NCI-H2196 (cell line): ENCODE measurements at regions not wholly inside any gene's neighbourhood (a gene's known extent, or its start where the extent isn't known, plus 50 kb on each side); places are given as distances from the start of the nearest gene placed in this dataset.

Source experiments
- DNase-seq: peaks from one replicate; lab custom pipeline; 2025; ENCODE audit not compliant: unreplicated experiment; lab: John Stamatoyannopoulos, UW

DNA sequence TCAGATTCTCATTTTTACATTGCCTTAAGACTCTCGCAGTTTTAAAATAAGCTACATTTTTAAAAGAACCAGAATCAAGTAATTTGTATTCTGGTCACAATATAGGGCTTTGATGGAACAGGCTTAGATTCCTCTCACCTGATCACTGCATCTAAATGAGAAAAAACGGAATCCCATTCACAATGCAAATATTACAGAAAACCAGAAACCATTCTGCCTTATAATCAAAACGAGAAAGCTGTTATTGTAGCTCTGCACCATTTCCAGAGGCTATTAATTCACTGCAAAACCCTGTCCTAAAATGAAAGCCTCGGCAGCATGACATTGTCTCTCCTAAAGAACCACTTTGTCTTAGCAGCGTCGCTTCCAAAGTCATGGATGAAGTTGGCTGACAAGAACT is 116.1 kb upstream of the ZNF366 start:
- DNase-seq: no peak

DNA sequence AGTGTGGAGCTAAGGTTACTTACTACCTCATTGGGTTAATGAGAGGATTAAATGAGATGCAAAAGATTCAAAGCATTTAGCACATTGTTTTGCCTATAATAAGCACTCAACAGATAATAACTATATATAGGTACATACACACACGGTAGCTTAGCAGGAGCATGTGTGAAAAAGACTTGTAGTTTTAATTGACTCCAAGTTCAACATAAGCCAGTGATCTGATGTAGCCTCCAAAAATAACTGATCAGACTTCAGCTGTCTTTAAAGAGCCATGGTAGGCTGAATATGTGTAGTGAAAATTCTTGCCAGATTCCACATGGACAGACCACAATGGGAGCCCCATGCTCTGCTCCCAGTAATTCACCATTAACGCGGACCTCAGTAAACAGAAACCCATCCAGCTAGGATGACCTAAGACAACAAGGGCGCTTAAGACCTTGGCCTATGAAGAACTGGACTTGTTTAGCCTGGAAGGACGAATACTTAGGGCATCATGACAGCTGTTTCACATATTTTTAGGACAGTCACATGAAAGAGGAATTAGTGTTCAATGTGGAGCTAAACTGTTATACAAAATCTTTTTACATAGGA is 115.1 kb upstream of the ZNF366 start:
- no peak for DNase-seq

DNA sequence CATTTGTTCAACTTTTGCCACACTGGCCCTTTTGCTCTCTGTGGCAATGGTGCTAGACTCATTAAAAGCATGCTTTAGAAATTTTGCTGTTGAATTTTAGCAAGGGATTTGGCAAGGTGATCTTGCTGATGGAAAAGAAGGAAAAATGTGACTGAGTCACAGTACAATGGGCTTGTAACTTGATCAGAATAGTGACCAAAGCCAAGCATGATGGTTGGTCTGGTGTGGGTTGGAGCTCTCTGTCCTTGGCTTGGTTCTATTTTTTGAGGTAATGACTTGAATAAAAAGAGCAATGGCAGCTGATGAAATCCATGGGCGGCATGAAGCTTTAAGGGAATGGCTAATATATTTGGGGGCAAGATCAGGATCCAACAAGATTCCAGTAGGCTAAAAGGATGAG is 114.4 kb upstream of the ZNF366 start:
- no peak for DNase-seq

DNA sequence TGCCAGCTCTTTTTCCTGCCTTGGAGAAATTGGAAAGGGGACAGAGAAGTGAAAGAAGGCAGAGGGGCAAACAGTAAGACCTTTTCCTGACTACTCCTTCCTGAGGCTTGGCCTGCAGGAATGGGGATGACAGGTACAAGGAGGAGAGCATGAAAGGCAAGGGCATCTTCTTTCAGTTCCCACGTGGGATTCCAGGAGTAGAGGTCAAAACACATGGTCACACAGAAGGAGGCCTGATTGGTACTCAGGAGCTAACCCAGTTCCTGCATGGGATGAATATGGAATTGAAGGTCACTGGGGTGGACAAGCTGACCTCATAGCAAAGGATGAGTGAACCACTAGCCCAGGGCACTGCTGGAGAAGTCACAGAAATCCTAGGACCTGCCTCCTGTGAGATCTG is 112.5 kb upstream of the ZNF366 start:
- no peak for DNase-seq

DNA sequence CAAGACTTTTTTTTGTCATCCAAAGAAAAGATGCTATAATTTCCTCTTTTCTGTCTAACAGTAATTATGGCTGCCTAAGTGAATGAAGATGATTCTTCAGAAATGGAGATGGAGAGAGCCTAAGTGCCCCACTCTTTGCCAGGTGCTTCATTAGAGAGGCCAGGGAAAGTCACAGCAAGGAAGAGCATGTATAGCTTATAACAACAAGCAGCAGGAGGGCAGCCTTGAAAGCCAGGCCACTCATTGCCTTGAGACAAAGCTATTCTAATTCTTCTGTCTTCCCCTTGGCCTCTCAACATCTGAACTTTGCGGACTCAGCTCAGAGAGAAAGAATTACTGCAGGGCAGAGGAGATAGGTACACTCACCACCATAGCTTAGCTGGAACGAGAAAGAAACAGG is 112.0 kb upstream of the ZNF366 start:
- DNase-seq: no peak

DNA sequence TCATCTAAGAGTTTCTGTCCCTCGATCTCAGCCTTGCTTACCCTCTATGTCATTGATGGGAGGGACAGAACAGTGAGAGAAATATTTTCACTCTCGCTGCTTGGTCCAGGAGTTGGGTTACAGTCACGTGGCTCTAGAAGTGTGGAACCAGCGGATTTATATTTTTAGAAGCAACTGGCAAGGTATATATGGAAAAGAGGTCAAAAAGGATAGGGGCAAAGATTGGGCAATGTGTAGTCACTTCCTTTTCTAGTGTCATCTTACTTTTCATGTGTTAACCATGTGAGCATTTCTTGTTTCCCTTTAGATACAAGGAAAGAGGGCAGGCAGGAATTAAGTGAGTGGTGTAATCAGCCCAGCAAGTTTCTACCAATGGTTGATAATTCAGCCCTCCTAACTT is 111.5 kb upstream of the ZNF366 start:
- no peak for DNase-seq

DNA sequence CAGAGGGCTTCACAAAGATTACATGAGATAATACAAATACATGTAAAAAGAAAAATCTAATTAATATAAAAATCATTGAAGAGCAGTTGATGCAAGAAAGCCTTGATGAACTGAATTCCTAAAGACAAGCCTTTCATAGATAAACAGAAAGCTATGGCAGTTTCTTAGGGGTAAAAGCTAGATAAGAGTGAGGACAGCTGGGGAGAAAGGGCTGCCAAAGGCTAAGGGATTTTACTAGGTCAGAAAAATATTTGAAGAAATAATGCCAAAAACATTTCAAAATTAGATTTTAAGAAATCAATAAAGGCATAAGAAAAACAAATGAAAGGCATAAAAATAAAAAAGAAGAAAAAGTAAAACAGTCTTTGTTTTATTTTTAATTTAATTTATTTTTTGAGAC is 107.9 kb upstream of the ZNF366 start:
- DNase-seq: no peak

DNA sequence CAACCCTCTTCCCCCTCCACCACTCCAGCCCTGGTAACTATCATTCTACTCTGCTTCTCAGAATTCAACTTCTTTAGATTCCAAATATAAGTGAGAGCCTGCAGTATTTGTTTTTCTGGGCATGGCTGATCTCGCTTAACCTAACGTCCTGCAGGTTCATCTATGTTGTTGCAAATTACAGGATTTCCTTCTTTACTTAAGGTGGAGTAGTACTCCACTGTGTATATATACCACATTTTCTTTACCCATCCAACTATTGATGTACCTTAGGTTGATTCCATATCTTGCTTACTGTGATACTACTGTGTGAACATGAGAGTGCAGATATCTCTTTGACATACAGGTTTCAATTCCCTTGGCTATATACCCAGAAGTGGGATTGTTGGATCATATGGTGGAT is 106.3 kb upstream of the ZNF366 start:
- no peak for DNase-seq

DNA sequence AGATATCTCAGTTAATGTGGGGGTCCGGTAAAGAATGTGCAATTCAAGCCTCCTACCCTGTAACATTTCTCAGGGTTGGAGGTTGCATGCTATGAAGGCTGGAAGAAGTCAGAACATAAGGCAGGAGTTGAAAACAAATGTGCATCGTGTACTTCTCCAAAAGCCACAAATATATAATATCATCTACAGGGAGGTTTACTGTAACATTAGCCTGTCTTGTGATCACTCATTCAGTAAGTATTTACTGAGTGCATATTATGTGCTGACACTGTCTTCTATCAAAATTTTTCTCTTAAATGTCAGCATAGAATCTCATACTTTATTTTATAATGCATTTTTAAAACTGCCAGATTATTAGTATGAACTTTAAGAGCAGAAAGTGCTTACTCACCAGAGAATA is 105.6 kb upstream of the ZNF366 start:
- no peak for DNase-seq

DNA sequence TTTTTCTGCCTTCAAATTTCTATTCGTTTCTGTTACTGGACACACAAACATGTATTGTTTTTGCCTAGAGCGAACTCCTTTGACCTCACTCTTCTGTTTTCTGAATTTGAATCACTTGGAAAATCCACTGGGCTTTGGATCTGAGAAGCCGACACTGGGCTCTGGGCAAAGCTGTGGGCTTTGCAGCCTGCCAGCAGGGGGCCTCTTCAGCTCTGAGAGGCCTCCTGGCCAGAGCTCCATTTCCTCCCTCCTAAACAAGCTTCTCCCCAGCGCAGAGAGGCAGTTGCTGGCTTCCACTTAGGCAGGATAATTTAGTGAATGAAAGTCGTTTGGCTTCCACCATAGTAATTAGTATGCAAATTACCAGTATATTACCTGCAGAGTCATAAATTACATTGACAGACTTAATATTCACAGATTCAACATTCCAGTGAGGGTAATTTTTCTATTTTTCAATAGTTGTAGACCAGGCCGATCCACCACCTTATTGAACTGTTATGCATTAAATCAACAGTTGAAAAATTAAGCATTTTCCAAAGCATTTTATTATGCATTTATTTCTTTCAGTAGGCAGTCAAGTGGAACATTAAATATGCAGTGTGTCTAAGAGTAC is 104.0 kb upstream of the ZNF366 start:
- DNase-seq: peak; percentile 15

DNA sequence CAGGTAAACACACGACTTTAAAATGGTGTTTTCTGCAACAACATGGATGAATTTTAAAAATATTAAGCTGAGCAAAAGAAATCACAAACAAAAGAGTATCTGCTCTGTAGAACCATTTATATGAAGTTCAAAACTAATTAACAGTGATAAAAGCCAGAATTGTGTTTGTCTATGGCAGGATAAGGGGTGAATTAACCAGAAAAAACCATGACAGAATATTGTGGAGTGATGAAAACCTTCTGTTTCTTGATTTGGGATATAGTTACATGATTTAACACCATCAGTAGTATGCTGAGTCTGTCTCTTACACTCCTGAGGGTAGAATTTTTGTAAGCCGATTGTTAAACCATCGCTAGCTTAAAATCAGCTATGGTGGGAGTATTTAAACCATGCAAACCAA is 101.7 kb upstream of the ZNF366 start:
- DNase-seq: no peak

DNA sequence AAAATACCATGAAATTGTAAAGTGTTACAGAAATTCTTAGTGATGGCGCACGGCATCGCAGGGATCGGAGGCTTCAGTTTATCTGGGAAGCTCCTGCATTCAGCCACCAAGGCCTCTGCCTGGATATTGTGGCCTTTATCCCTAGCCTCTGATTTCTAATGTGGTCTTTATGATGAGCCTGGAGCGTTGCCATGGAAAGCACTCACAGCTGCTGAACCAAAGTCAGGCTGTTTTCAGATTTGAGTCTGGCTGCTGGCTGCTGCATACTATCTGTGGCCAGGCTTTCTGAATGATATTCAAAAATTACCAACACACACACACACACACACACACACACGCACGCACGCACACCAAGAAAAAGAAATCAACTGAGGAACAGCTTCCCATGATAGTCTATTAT is 101.1 kb upstream of the ZNF366 start:
- DNase-seq: no peak

DNA sequence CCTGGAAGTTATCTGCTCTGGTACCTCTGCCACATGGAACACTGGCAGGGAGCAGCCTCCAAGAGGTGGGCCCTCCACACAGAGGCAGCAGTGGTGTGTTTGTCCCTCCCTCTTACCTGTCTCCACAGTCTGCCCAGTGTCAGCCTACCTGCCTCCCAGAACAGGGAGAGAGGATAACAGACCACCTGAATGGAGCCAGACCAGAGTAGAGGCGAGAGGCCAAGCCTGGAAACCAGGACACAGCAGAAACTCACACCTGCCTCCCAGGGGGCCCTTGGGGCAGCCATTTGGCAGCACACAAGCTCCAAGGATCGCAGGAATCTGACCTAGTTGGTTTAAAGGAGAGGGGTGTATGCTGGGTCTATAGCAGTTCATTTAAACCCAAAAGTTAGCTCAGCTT is 100.2 kb upstream of the ZNF366 start:
- DNase-seq: no peak

DNA sequence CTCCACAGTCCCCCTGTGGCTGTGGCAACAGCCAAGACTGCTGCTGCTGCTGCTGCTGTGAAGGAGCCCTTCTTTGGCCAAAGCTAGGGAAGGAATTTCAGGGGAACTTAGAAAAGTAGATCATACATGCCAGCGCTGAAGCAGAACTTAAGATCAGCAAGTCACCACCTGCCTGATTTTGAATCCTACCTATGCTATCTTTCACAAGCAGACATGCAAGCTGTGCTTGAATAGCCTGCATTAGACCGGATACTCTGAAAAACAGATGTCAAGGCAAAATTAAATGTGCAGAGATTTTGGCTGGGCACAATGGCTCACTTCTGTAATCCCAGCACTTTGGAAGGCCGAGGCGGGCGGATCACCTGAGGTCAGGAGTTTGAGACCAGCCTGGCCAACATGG is 99.3 kb upstream of the ZNF366 start:
- DNase-seq: no peak

DNA sequence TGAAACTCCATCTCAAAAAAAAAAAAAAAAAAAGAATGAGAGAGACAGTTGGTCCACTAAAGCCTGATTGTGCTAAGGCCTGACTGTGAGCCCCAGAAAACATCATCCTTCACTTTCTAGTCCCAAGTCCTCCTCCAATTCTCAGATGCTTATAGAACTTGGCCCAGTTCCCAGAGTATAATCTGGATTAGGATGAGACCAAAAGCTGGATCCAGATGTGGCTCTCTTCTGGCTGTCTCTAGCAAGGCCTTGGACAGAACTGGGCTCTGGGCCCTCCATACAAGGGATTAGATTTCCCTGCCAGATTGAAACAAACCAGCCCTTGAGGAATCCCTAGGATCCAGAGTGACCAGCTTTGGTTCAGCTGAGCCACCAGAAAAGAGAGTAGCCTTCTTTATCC is 98.4 kb upstream of the ZNF366 start:
- DNase-seq: no peak

DNA sequence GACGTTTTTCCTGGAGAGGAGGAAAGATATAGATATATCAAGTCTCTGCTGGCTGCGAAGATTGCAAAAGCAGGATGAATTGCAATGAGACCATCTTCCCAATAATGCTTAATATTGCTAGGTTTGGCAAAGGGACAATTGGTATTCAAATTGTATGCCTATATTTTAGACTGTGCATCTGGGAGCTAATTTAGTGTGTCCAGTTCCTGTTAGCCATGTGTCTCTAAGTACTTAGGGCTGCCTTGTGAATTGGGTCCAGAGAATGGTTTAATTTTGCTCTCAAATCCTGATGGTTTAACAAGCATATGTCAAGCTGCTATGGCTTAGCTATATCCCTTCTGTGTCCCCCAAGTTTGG is 97.6 kb upstream of the ZNF366 start:
- DNase-seq: no peak

DNA sequence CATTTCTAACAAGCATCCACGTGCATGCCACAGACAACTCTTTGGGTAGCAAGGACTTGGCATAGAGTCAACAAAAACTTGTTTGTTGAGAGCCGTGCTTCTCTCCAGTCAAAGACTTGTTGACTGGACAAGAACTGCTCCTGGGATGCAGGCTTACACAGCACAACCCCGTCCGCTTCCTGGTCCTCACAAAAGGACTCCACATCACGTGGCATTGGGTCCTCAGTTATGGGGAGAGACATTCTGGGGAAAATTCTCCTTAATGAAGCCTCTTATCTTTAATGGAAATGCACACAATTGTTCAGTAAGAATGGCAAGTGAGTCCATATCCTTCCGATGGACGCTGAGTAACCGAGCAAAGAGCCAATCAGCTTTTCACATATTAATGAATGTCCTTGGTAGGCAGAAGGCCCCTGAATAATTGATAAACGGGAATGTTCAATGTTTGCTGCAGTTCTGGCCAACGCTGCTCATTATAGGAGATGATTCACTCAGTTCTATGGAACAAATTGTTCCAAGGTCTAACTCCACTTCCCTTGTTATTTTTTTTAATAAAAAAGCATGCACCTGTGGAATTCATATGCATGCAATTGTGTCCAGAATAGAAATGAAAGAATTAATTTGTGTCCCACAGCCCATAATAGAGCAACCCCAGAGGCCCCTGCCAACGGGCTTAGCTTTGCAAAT is 97.0 kb upstream of the ZNF366 start:
- no peak for DNase-seq

DNA sequence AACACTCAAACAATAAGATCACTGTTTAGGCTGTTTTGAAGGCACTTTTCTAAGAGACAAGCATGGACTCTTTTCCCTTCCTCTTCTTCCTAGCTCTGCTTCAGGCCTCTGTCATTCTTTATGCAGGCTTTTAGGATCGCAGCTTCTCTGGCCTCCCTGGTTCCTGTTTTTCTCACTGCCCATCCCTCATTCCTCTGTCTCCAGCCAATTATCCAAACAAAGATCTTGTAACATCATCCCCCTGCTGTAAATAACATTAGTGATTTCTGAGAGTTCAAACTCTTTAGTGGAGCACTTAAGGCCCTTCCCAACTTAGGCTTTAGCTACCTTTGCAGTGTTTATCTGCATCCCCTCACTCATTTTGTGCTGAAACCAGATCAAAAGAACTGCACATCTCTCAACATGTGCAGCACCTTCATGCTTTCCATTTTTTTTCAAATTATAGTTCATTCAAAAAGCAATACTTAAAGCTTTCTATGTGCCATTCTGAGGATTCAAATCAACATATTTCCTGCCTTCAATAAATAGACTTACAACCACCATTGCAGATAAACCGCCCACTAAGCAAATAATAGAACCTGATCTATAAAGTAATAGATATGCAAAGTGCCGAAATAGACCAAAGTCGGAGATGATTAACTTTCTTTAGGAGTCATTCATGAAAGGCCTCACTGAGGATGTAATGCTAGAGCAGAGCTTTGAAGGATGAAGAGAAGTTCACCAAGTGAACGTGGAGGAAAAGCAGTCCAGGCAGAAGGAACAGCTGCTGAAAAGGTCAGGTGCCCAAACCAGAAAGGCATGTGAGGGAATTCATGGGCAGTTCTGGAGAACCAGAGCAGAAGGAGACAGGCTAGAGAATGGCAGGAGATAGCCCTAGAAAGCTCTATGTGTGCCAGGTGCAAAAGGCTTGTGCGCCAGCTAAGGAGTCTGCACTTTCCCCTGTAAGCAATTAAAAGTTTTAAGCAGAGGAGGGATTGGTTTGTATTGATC is 95.8 kb upstream of the ZNF366 start:
- no peak for DNase-seq

DNA sequence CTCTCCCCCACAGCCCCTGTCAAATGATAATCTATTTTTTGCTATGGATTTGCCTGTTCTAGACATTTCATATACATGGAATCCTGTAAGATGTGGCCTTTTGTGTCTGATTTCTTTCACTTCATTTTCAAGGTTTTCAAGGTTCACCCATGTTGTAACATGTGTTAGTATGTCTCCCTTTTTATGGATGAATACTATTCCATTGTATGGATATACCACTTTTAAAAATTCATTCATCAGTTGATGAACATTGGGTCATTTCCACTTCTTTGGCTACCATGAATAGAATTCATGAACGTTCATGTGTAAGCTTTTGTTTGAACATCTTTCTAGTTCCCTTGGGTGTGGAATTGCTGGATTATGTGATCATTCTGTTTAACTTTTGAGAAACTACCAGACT is 94.7 kb upstream of the ZNF366 start:
- no peak for DNase-seq

DNA sequence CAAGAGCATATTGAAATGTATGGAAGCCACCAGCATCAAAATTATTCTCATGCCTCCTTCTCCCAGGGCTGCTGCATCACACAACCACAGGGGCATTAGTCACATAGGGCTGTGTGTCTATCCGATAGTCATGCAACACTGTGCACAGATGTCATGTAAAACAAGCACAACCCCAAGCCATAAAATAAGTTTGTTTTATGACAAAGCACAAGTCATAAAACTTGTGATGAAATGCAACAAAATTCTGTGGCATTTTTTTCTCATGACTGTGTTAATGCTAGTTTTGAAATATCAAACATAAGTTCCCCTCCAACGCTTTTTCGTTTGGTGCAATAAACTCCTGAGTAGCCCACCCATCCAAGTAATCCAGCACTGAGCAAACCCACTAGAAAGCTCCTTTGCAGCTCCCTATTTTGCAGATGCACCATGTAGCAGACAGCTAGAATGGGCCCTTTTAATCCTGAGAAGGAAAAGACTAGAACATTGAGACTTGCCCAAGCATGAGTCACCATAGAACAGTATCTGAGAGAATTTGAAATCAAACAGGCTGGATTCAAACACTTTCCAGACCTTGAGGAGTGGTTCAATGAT is 93.3 kb upstream of the ZNF366 start:
- DNase-seq: no peak
